C4-2B (cell line): ENCODE measurements at regions not wholly inside any gene's neighbourhood (a gene's known extent, or its start where the extent isn't known, plus 50 kb on each side); places are given as distances from the start of the nearest gene placed in this dataset.

Experiments used
- H3K27ac ChIP-seq: fragments of 450-650 bp; 2 replicates; pipeline ENCODE4 v1.5.1; 2017
- CTCF ChIP-seq: fragments of 450-650 bp; conservative IDR thresholded peaks from 2 replicates; pipeline ENCODE4 v1.5.1; 2017; ENCODE audit warnings: mild to moderate bottlenecking
- ZFX ChIP-seq: fragments of 450-650 bp; IDR thresholded peaks from 2 replicates; pipeline ENCODE4 v1.6.1; 2017

DNA sequence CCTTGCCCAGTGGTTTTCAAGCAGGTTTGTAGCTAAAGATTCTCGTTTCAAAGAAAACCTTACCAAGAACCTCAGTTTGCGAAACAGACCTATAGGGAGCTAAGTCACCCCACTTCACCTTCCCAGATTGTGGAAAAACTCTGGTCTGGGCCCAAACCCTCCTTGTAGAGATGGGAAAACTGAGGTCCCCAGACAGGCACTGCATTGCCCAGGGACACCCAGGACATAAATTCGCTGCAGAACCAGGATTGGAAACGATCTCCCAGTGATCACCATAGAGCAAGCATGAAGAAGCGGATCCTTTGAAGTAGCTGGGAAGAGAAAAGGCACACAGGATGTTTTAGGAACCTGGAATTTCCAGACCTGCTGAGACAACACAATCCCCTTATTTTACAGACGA is 85.6 kb upstream of the PIAS1 start:
- no peak overlapping the region for H3K27ac ChIP-seq
- TF ChIP-seq CTCF: no peak
- TF ChIP-seq ZFX: no peak

GRCh38 chr15:67968966-67969365 is 85.1 kb upstream of the PIAS1 start:
- TF ChIP-seq ZFX: no peak
- TF ChIP-seq CTCF: no peak
- no peak overlapping the region for H3K27ac ChIP-seq

DNA sequence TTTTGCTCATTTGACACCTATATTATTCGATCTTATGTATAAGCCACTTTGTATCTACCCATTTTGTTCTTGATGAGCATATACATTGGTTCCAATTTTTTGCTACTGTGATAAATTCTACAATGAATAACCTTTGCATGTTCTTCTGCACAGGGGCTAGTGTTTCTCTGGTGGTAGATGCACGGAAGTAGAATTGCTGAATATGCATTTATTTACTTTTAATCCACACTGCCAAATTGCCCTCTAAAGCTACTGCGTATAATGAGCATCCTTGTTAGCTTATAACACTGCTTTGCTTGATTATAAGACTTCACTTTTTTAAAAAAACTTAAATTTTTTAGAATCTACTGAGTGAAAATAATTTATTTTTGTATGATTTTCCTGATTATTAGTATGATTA is 84.2 kb upstream of the PIAS1 start:
- TF ChIP-seq CTCF: no peak
- no peak for TF ChIP-seq ZFX

GRCh38 chr15:67972377-67972776 is 81.7 kb upstream of the PIAS1 start:
- H3K27ac ChIP-seq: no peak overlapping the region
- TF ChIP-seq ZFX (no peak), CTCF (no peak)

More for the DNA sequence above, 84.2 kb upstream of the PIAS1 start:
- H3K27ac ChIP-seq: no peak overlapping the region

DNA sequence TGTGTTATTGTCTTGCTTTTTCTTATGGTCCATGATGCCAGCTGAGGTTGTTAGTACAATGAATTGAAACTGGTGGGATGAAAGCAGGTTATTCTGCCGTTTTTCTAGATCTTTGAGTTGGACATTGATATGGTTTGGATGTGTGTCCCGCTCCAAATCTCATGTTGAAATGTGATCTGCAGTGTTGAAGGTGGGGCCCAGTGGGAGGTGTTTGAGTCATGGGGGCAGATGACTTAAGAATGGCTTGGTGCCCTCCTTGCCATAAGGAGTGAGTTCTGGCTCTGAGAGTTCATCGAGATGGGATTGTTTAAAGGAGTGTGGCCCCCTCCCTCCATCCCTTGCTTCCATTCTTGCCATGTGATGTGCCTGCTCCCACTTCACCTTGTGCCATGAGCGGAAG is 80.3 kb upstream of the PIAS1 start:
- no peak overlapping the region for H3K27ac ChIP-seq
- no peak for TF ChIP-seq ZFX

- TF ChIP-seq ZFX: no peak
- TF ChIP-seq CTCF: no peak
- H3K27ac ChIP-seq: no peak overlapping the region
These were observed 77.5 kb upstream of the PIAS1 start for GRCh38 chr15:67976506-67977073.

GRCh38 chr15:67977414-67978089 is 76.6 kb upstream of the PIAS1 start:
- no peak overlapping the region for H3K27ac ChIP-seq
- TF ChIP-seq ZFX (no peak), CTCF (no peak)

- H3K27ac ChIP-seq: no peak overlapping the region
- TF ChIP-seq CTCF: no peak
- no peak for TF ChIP-seq ZFX
These were observed 74.8 kb upstream of the PIAS1 start for GRCh38 chr15:67979281-67979680.
